HG03039 (cell line): ENCODE measurements at regions not wholly inside any gene's neighbourhood (a gene's known extent, or its start where the extent isn't known, plus 50 kb on each side); places are given as distances from the start of the nearest gene placed in this dataset.
"Not testable (repeated sequence)": the region's sequence is repeated elsewhere in the genome, so short reads cannot be mapped to it uniquely, and the experiment has no call there.

Experiments
- ATAC-seq: cut with Tn5 transposase; IDR thresholded peaks from one replicate; pipeline ENCODE4 v1.9.1; 2021; ENCODE audit warnings: mild to moderate bottlenecking, moderate library complexity; ENCODE audit not compliant: unreplicated experiment

- no peak for ATAC-seq
Measured at GRCh38 chr1:195763907-195764374, 844.3 kb downstream of the KCNT2 start.

GRCh38 chr1:195763146-195763906 lies 844.9 kb downstream of the KCNT2 start:
- no peak for ATAC-seq

- no peak for ATAC-seq
Measured at GRCh38 chr1:195761104-195761503, 847.1 kb downstream of the KCNT2 start.

- ATAC-seq = no peak
Measured at GRCh38 chr1:195756109-195756508, 852.1 kb downstream of the KCNT2 start.

- ATAC-seq = no peak
Measured at GRCh38 chr1:195754874-195755273, 853.4 kb downstream of the KCNT2 start.

- no peak for ATAC-seq
Measured at GRCh38 chr1:195754303-195754702, 853.9 kb downstream of the KCNT2 start.

GRCh38 chr1:195748969-195749368 lies 859.3 kb downstream of the KCNT2 start:
- no peak for ATAC-seq

GRCh38 chr1:195745189-195746010 lies 862.8 kb downstream of the KCNT2 start:
- ATAC-seq = no peak

GRCh38 chr1:195744256-195744655 lies 864.0 kb downstream of the KCNT2 start:
- ATAC-seq = no peak

GRCh38 chr1:195740862-195741261 lies 867.4 kb downstream of the KCNT2 start:
- ATAC-seq = no peak

- ATAC-seq = no peak
Measured at GRCh38 chr1:195738966-195739650, 869.1 kb downstream of the KCNT2 start.

- ATAC-seq = no peak
Measured at GRCh38 chr1:195735140-195735539, 873.1 kb downstream of the KCNT2 start.

- ATAC-seq = peak; percentile 47
Measured at GRCh38 chr1:195733826-195734225, 874.4 kb downstream of the KCNT2 start.

- no peak for ATAC-seq
Measured at GRCh38 chr1:195733408-195733807, 874.8 kb downstream of the KCNT2 start.

GRCh38 chr1:195731385-195731784 lies 876.9 kb downstream of the KCNT2 start:
- ATAC-seq = no peak

GRCh38 chr1:195723796-195724194 lies 884.4 kb downstream of the KCNT2 start:
- no peak for ATAC-seq

- not testable (repeated sequence) for ATAC-seq
Measured at GRCh38 chr1:195722852-195723795, 885.1 kb downstream of the KCNT2 start.

- ATAC-seq = not testable (repeated sequence)
Measured at GRCh38 chr1:195722146-195722545, 886.1 kb downstream of the KCNT2 start.

- no peak for ATAC-seq
Measured at GRCh38 chr1:195721210-195721971, 886.8 kb downstream of the KCNT2 start.

GRCh38 chr1:195717651-195718050 lies 890.6 kb downstream of the KCNT2 start:
- no peak for ATAC-seq
